H9 (cell line): ENCODE measurements at regions not wholly inside any gene's neighbourhood (a gene's known extent, or its start where the extent isn't known, plus 50 kb on each side); places are given as distances from the start of the nearest gene placed in this dataset.

Experiments used
- DNase-seq: peaks from one replicate; pipeline ENCODE4 v3.0.0-alpha.2; 2017
- H2AFZ ChIP-seq: one replicate; pipeline ENCODE4 v1.6.1; 2013; ENCODE audit warnings: mild to moderate bottlenecking, low read length, control low read depth, moderate library complexity
- H2AK5ac ChIP-seq: 2 replicates; pipeline ENCODE4 v1.6.1; 2013; ENCODE audit warnings: low read length, control low read depth, mixed read lengths; ENCODE audit not compliant: insufficient read length
- H2BK120ac ChIP-seq: one replicate; pipeline ENCODE4 v1.6.1; 2013; ENCODE audit warnings: low read depth, mild to moderate bottlenecking, low read length, control low read depth, inconsistent platforms; ENCODE audit not compliant: poor library complexity, severe bottlenecking
- H2BK12ac ChIP-seq: 2 replicates; pipeline ENCODE4 v1.6.1; 2013; ENCODE audit warnings: low read length, control low read depth, mixed read lengths, low read depth; ENCODE audit not compliant: insufficient read length
- H2BK15ac ChIP-seq: 2 replicates; pipeline ENCODE4 v1.6.1; 2013; ENCODE audit warnings: low read depth, low read length, control low read depth
- H2BK20ac ChIP-seq: one replicate; pipeline ENCODE4 v1.6.1; 2013; ENCODE audit warnings: low read depth, mild to moderate bottlenecking, low read length, control low read depth, inconsistent platforms; ENCODE audit not compliant: poor library complexity, severe bottlenecking
- H2BK5ac ChIP-seq: 2 replicates; pipeline ENCODE4 v1.6.1; 2013; ENCODE audit warnings: low read length, control low read depth, mixed read lengths; ENCODE audit not compliant: insufficient read length
- H3K14ac ChIP-seq: 2 replicates; pipeline ENCODE4 v1.6.1; 2013; ENCODE audit warnings: low read length, control low read depth; ENCODE audit not compliant: insufficient read depth
- H3K18ac ChIP-seq: 2 replicates; pipeline ENCODE4 v1.6.1; 2013; ENCODE audit warnings: low read depth, mild to moderate bottlenecking, mixed read lengths, low read length, control low read depth; ENCODE audit not compliant: insufficient read length
- H3K23ac ChIP-seq: 2 replicates; pipeline ENCODE4 v1.6.1; 2013; ENCODE audit warnings: low read length, control low read depth, mixed read lengths, low read depth; ENCODE audit not compliant: insufficient read length
- H3K23me2 ChIP-seq: 2 replicates; pipeline ENCODE4 v1.6.1; 2013; ENCODE audit warnings: low read depth, mild to moderate bottlenecking, mixed read lengths, low read length, control low read depth; ENCODE audit not compliant: insufficient read length, poor library complexity, severe bottlenecking
- H3K27ac ChIP-seq: 2 replicates; pipeline ENCODE4 v1.5.1; 2013; ENCODE audit warnings: low read length, control low read depth, mixed read lengths, low read depth; ENCODE audit not compliant: insufficient read length
- H3K27me3 ChIP-seq: 2 replicates; pipeline ENCODE4 v1.6.1; 2013; ENCODE audit warnings: low read length, control low read depth, inconsistent platforms; ENCODE audit not compliant: insufficient read depth
- H3K4ac ChIP-seq: 2 replicates; pipeline ENCODE4 v1.6.1; 2013; ENCODE audit warnings: low read depth, mild to moderate bottlenecking, control low read depth, inconsistent platforms, low read length, moderate library complexity
- H3K4me1 ChIP-seq: 2 replicates; pipeline ENCODE4 v1.6.1; 2013; ENCODE audit warnings: low read length, control low read depth, inconsistent platforms; ENCODE audit not compliant: insufficient read depth
- H3K4me2 ChIP-seq: 2 replicates; pipeline ENCODE4 v1.6.1; 2013; ENCODE audit warnings: low read length, control low read depth, mixed read lengths; ENCODE audit not compliant: insufficient read length, insufficient read depth
- H3K56ac ChIP-seq: 2 replicates; pipeline ENCODE4 v1.6.1; 2013; ENCODE audit warnings: low read depth, mild to moderate bottlenecking, mixed read lengths, low read length, control low read depth; ENCODE audit not compliant: insufficient read length
- H3K79me1 ChIP-seq: 2 replicates; pipeline ENCODE4 v1.6.1; 2013; ENCODE audit warnings: low read depth, mild to moderate bottlenecking, moderate library complexity, low read length, control low read depth, inconsistent platforms; ENCODE audit not compliant: insufficient read depth, poor library complexity, severe bottlenecking
- H3K79me2 ChIP-seq: 2 replicates; pipeline ENCODE4 v1.6.1; 2013; ENCODE audit warnings: low read length, control low read depth, inconsistent platforms; ENCODE audit not compliant: insufficient read depth
- H3K9ac ChIP-seq: 2 replicates; pipeline ENCODE4 v1.6.1; 2013; ENCODE audit warnings: low read length, control low read depth, mixed read lengths; ENCODE audit not compliant: insufficient read length; ENCODE audit errors: extremely low read depth
- H3K9me3 ChIP-seq: one replicate; pipeline ENCODE4 v1.6.1; 2013; ENCODE audit warnings: low read depth, low read length, inconsistent platforms; ENCODE audit not compliant: control insufficient read depth
- H3T11ph ChIP-seq: one replicate; pipeline ENCODE4 v1.6.1; 2013; ENCODE audit warnings: mild to moderate bottlenecking, low read length, control low read depth, inconsistent platforms
- H4K20me1 ChIP-seq: one replicate; pipeline ENCODE4 v1.6.1; 2013; ENCODE audit not compliant: control insufficient read depth, insufficient read length, insufficient read depth
- H4K5ac ChIP-seq: 2 replicates; pipeline ENCODE4 v1.6.1; 2013; ENCODE audit warnings: low read depth, mild to moderate bottlenecking, mixed read lengths, low read length, control low read depth; ENCODE audit not compliant: insufficient read length
- H4K8ac ChIP-seq: replicated peaks from 2 replicates; pipeline ENCODE4 v1.6.1; 2013; ENCODE audit warnings: low read length, control low read depth, mixed read lengths, low read depth; ENCODE audit not compliant: insufficient read length
- H4K91ac ChIP-seq: 2 replicates; pipeline ENCODE4 v1.6.1; 2013; ENCODE audit warnings: low read depth, mild to moderate bottlenecking, moderate library complexity, mixed read lengths, low read length, control low read depth; ENCODE audit not compliant: insufficient read length
- H3K27ac Mint-ChIP-seq, 3 experiments: 2 replicates in 2 of 3; 3 replicates in 1 of 3; pipeline ENCODE4 v1.8.0; 2020 to 2021; ENCODE audit warnings: mixed read lengths in 3 of 3, mild to moderate bottlenecking in 1 of 3, moderate library complexity in 1 of 3
- H3K27me3 Mint-ChIP-seq: 2 replicates; pipeline ENCODE4 v1.8.0; 2021; ENCODE audit warnings: low read depth, mild to moderate bottlenecking, moderate library complexity, mixed read lengths
- H3K36me3 Mint-ChIP-seq, 3 experiments: 2 replicates in 2 of 3; 3 replicates in 1 of 3; pipeline ENCODE4 v1.8.0; 2020 to 2021; ENCODE audit warnings: low read depth in 3 of 3, mixed read lengths in 3 of 3; ENCODE audit not compliant: insufficient read depth in 1 of 3
- H3K4me1 Mint-ChIP-seq, 2 experiments: 2 replicates each; pipeline ENCODE4 v1.8.0; 2020; ENCODE audit warnings: mixed read lengths in 2 of 2
- H3K4me3 Mint-ChIP-seq, 2 experiments: 2 replicates in 1 of 2; 3 replicates in 1 of 2; pipeline ENCODE4 v1.8.0; 2020 to 2021; ENCODE audit warnings: mild to moderate bottlenecking in 2 of 2, mixed read lengths in 2 of 2, moderate library complexity in 1 of 2
- H3K9me3 Mint-ChIP-seq, 2 experiments: 2 replicates in 1 of 2; 3 replicates in 1 of 2; pipeline ENCODE4 v1.8.0; 2020; ENCODE audit warnings: mild to moderate bottlenecking in 2 of 2, mixed read lengths in 2 of 2, moderate library complexity in 1 of 2
- CTCF ChIP-seq: fragments of 200-600 bp; sonication (generic); conservative IDR thresholded peaks from 3 replicates; pipeline ENCODE4 v1.8.0; 2021; ENCODE audit warnings: antibody characterized with exemption, mild to moderate bottlenecking
- WGBS: extraction: QIAGEN DNeasy Blood & Tissue Kit; methylation state at CpG from one replicate; pipeline ENCODE4 v1.1.7; 2013; ENCODE audit warnings: missing lambda C conversion rate, low lambda C conversion rate, mixed read lengths; ENCODE audit not compliant: insufficient read length; ENCODE audit errors: extremely low coverage; 5-methylcytosine and 5-hydroxymethylcytosine counted together

- peaks cover 25% of the 10 kb centered on the region for H3K27me3 Mint-ChIP-seq
- Histone ChIP-seq H3K9me3 (no peaks in the 10 kb centered on the region), H3T11ph (no peak overlapping the region), H3K56ac (no peak overlapping the region), H3K23ac (no peak overlapping the region), H3K23me2 (no peaks in the 10 kb centered on the region), H2AFZ (peak overlapping the region; percentile 57), H3K9ac (no peak overlapping the region), H3K14ac (no peak overlapping the region), H3K4ac (no peak overlapping the region), H2BK5ac (no peak overlapping the region), H4K91ac (no peak overlapping the region), H2BK15ac (no peak overlapping the region), H3K27me3 (no peaks in the 10 kb centered on the region), H2BK20ac (no peak overlapping the region), H3K79me2 (no peaks in the 10 kb centered on the region), H3K4me2 (peak overlapping the region; percentile 52), H3K18ac (peak overlapping the region; percentile 60), H3K27ac (peak overlapping the region; percentile 35), H3K79me1 (no peaks in the 10 kb centered on the region), H2BK120ac (no peak overlapping the region), H4K5ac (no peak overlapping the region), H2BK12ac (no peak overlapping the region), H4K20me1 (no peaks in the 10 kb centered on the region), H4K8ac (no peak overlapping the region), H3K4me1 (no peaks in the 10 kb centered on the region; the same call in 1 of the 2 replicates), H2AK5ac (no peak overlapping the region)
- no peaks in the 10 kb centered on the region; a peak in 1 of 5 replicates for H3K9me3 Mint-ChIP-seq
- DNase-seq: peak; percentile 94
- no CpG with 5 or more reads among the region's 22 CpGs for WGBS
- H3K27ac Mint-ChIP-seq: peak overlapping the region; percentile 49 to 98 (median 89); a peak in 5 of 7 replicates
- peak; percentile 67 for TF ChIP-seq CTCF
- H3K4me3 Mint-ChIP-seq: peak overlapping the region; percentile 62 to 73
- H3K36me3 Mint-ChIP-seq: no peaks in the 10 kb centered on the region
- H3K4me1 Mint-ChIP-seq: peaks cover 26 to 45% of the 10 kb centered on the region in 2 experiments
Measured at GRCh38 chr17:72030067-72030899, 90.5 kb upstream of the SOX9 start.
